ENCODE measurements at regions not wholly inside any gene's neighbourhood (a gene's known extent, or its start where the extent isn't known, plus 50 kb on each side); places are given as distances from the start of the nearest gene placed in this dataset.

DNA sequence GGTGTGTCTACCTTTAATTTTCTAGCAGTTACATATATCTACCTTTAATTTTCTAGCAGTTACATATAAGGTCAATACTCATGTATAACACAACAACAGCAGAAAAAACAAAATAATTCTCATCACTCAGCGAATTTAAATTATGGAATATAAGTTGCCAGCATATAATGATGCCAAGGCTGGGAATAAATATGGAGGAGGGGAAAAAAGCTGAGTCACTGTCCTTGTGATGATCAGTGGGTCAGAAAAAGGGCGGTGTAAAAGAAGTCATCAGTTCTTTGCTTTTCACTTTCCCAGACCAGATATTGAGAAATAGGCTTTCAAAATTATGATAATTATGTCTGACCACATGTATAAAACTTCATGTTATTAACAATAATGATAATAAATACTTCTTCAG is 1471.7 kb downstream of the CDH8 start (continued):
- TF ChIP-seq, protein P1, sequence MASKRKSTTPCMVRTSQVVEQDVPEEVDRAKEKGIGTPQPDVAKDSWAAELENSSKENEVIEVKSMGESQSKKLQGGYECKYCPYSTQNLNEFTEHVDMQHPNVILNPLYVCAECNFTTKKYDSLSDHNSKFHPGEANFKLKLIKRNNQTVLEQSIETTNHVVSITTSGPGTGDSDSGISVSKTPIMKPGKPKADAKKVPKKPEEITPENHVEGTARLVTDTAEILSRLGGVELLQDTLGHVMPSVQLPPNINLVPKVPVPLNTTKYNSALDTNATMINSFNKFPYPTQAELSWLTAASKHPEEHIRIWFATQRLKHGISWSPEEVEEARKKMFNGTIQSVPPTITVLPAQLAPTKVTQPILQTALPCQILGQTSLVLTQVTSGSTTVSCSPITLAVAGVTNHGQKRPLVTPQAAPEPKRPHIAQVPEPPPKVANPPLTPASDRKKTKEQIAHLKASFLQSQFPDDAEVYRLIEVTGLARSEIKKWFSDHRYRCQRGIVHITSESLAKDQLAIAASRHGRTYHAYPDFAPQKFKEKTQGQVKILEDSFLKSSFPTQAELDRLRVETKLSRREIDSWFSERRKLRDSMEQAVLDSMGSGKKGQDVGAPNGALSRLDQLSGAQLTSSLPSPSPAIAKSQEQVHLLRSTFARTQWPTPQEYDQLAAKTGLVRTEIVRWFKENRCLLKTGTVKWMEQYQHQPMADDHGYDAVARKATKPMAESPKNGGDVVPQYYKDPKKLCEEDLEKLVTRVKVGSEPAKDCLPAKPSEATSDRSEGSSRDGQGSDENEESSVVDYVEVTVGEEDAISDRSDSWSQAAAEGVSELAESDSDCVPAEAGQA (IDR thresholded peaks at IDR 0.05; ENCODE audit: low read depth): no peak
- TF ChIP-seq, protein P1 (CRISPR knock-in tag; IDR thresholded peaks at IDR 0.05; ENCODE audit: borderline replicate concordance): no peak
- TF ChIP-seq ZNF263 (CRISPR knock-in tag; IDR thresholded peaks at IDR 0.05): no peak
- TF ChIP-seq ZNF136 (CRISPR knock-in tag; IDR thresholded peaks at IDR 0.05; ENCODE audit: low read depth): no peak
- peak; percentile 79 for TF ChIP-seq NFE2L2 (IDR thresholded peaks at IDR 0.05; ENCODE audit: low read length)
- no peak for TF ChIP-seq ZNF790 (CRISPR knock-in tag; IDR thresholded peaks at IDR 0.05; ENCODE audit: borderline replicate concordance)
- TF ChIP-seq, protein P2, sequence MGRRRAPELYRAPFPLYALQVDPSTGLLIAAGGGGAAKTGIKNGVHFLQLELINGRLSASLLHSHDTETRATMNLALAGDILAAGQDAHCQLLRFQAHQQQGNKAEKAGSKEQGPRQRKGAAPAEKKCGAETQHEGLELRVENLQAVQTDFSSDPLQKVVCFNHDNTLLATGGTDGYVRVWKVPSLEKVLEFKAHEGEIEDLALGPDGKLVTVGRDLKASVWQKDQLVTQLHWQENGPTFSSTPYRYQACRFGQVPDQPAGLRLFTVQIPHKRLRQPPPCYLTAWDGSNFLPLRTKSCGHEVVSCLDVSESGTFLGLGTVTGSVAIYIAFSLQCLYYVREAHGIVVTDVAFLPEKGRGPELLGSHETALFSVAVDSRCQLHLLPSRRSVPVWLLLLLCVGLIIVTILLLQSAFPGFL (CRISPR knock-in tag; IDR thresholded peaks at IDR 0.05): no peak
- TF ChIP-seq JARID2 (CRISPR knock-in tag; IDR thresholded peaks at IDR 0.05; ENCODE audit: insufficient replicate concordance): no peak
- no peak for TF ChIP-seq HNF4A (CRISPR knock-in tag; IDR thresholded peaks at IDR 0.05)
- TF ChIP-seq MAFK (conservative IDR thresholded peaks at IDR 0.05 in 1 of 2, IDR thresholded peaks at IDR 0.05 in 1 of 2; ENCODE audit: low read length in 2 of 2): peak; percentile 29 to 38; a peak in 3 of 4 replicates
- TF ChIP-seq, protein P3, sequence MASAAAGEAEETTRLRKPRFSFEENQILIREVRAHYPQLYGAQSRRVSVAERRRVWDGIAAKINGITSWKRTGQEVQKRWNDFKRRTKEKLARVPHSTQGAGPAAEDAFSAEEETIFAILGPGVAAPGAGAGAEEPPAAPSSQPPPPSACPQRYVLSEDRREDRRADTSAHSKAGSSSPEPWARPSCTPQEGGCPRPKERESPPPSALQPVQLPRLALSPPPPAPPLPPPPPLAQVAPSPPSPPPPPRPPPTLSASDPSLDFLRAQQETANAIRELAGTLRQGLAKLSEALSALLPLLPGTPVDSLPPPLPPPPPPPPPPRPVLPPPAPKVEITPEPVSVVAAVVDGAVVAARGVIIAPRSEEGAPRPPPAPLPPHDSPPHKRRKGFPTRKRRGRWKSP (CRISPR knock-in tag; IDR thresholded peaks at IDR 0.05): no peak

All from HepG2 (cell line).